ENCODE measurements at regions not wholly inside any gene's neighbourhood (a gene's known extent, or its start where the extent isn't known, plus 50 kb on each side); places are given as distances from the start of the nearest gene placed in this dataset.
A peak's percentile ranks its signal among the peaks of the same experiment; 100 is the strongest.

- no peak overlapping the region for H3K4me3 ChIP-seq (ENCODE audit: low read depth, low read length)
- POLR2A ChIA-PET, result no interaction called here
- TF ChIP-seq CTCF (IDR thresholded peaks at IDR 0.05; ENCODE audit: insufficient read depth, low read depth, low read length), result no peak
- DNase-seq (ENCODE audit: low read depth), result no peak
- CTCF ChIA-PET, result no interaction called here
- no peaks in the 10 kb centered on the region for H3K27me3 ChIP-seq (ENCODE audit: control insufficient read depth, insufficient read depth, low read length)
- H3K36me3 ChIP-seq (ENCODE audit: control insufficient read depth, insufficient read depth, low read length), result no peaks in the 10 kb centered on the region
Observed at GRCh38 chr12:24224401-24224800, 274.9 kb upstream of the SOX5 start.

GRCh38 chr12:24223926-24224325 lies 274.5 kb upstream of the SOX5 start:
- DNase-seq (ENCODE audit: low read depth), result no peak
- ChIA-PET POLR2A (no interaction called here), CTCF (no interaction called here)
- H3K4me3 ChIP-seq (ENCODE audit: low read depth, low read length), result no peak overlapping the region
- H3K36me3 ChIP-seq (ENCODE audit: control insufficient read depth, insufficient read depth, low read length), result no peaks in the 10 kb centered on the region
- TF ChIP-seq CTCF (IDR thresholded peaks at IDR 0.05; ENCODE audit: insufficient read depth, low read depth, low read length), result no peak
- no peaks in the 10 kb centered on the region for H3K27me3 ChIP-seq (ENCODE audit: control insufficient read depth, insufficient read depth, low read length)

DNA sequence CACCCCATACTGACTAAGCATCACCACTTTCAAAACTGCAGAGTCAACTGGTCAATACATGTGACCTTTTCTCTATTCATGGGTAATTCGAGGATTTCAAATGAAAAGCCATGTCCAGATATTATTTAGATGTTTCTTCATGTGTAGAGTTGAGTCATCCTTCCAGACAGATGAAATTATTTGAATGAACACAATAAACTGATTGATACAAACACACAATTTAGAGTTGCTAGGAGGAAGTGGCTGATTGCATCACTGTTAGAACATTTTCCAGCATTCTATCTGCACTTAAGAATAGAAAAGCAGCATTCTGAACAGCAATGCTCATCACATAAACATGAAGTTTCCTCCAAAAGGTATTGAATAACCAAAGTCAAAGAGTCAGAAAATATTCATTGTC lies 273.5 kb upstream of the SOX5 start:
- ChIA-PET CTCF (no interaction called here), POLR2A (no interaction called here)
- H3K36me3 ChIP-seq (ENCODE audit: control insufficient read depth, insufficient read depth, low read length), result no peaks in the 10 kb centered on the region
- no peaks in the 10 kb centered on the region for H3K27me3 ChIP-seq (ENCODE audit: control insufficient read depth, insufficient read depth, low read length)
- H3K4me3 ChIP-seq (ENCODE audit: low read depth, low read length), result no peak overlapping the region
- DNase-seq (ENCODE audit: low read depth), result peak; percentile 20
- TF ChIP-seq CTCF (IDR thresholded peaks at IDR 0.05; ENCODE audit: insufficient read depth, low read depth, low read length), result no peak

DNA sequence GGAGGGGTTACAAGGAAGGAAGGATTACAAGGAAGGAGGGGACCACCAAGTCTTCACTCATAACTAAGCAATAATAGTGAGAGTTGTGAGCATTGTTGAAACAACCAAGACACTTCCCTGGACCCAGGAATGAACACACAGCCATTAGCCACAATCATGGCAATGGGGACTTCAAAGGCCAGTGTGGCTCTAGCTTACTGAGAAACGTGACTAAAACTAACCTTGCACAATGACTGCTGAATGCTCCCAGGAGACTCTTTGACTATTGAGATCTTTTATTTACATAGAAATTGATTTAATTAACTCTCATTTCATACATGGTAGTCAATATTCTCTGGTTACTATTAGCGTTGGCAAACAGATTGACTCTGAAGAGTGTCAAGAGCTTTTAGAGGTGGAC lies 263.0 kb upstream of the SOX5 start:
- ChIA-PET POLR2A (no interaction called here), CTCF (no interaction called here)
- Histone ChIP-seq H3K36me3 (ENCODE audit: control insufficient read depth, insufficient read depth, low read length) (no peaks in the 10 kb centered on the region), H3K4me3 (ENCODE audit: low read depth, low read length) (no peak overlapping the region), H3K27me3 (ENCODE audit: control insufficient read depth, insufficient read depth, low read length) (no peaks in the 10 kb centered on the region)
- DNase-seq (ENCODE audit: low read depth), result no peak
- no peak for TF ChIP-seq CTCF (IDR thresholded peaks at IDR 0.05; ENCODE audit: insufficient read depth, low read depth, low read length)

DNA sequence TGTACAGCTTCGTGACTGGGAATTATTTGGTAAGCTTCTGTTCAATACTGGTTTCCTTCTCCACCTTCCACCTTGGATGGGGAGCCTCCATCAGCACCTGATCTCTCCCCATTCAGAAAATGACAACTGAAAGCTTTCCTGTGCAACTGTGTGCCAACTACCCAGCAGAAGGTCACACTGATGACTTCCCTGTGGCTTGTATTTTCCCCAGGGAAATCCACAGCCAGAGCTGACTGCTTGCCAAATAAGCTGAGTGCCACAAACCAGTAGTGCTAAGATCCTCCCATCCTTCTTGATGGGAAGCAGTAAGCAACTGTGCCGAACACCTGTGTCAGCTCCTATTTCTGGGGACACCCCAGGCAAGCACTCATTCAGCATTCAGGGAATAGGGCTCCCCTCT lies 257.2 kb upstream of the SOX5 start:
- POLR2A ChIA-PET, result no interaction called here
- Histone ChIP-seq H3K27me3 (ENCODE audit: control insufficient read depth, insufficient read depth, low read length) (no peaks in the 10 kb centered on the region), H3K36me3 (ENCODE audit: control insufficient read depth, insufficient read depth, low read length) (no peaks in the 10 kb centered on the region), H3K4me3 (ENCODE audit: low read depth, low read length) (no peak overlapping the region)
- TF ChIP-seq CTCF (IDR thresholded peaks at IDR 0.05; ENCODE audit: insufficient read depth, low read depth, low read length), result no peak
- CTCF ChIA-PET, result interaction anchor here (1.0 kb wide), 1 partner anchor 370 kb away, joined by 3 read pairs; no protein-coding TSS in a partner anchor
- DNase-seq (ENCODE audit: low read depth), result no peak
